Astrocyte (in vitro differentiated cells and primary cell): ENCODE measurements at regions not wholly inside any gene's neighbourhood (a gene's known extent, or its start where the extent isn't known, plus 50 kb on each side); places are given as distances from the start of the nearest gene placed in this dataset.

Experiments
- EZH2 ChIP-seq: IDR thresholded peaks from 2 replicates; pipeline ENCODE4 v1.6.1; 2012; ENCODE audit warnings: mild to moderate bottlenecking, low read length, inconsistent platforms; ENCODE audit not compliant: insufficient read depth
- TF ChIP-seq, protein P1 (sequence below): IDR thresholded peaks from 2 replicates; pipeline ENCODE4 v1.5.1; 2011; ENCODE audit warnings: low read depth, mild to moderate bottlenecking, inconsistent platforms, low read length, moderate library complexity; ENCODE audit not compliant: insufficient read depth

DNA sequence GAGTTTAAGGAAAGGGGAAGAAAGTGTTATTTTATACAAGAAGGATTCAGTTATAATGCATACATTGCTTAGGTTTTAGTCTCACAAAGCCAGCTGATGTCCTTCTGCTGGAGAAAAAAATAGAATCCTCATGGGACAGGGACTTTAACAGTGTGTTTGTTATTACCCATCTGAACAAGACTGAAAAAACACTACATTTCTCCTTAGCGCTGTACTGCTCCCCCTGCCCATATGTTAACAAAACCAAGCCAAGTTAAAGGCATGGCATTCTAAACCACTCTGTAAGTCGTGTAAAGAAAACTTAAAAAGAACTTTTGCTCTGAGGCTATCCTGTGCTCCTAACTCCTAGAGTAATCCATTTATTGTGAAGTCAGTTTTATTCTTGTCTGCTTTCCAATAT, 102.6 kb upstream of the NYAP2 start:
- TF ChIP-seq, protein P1, sequence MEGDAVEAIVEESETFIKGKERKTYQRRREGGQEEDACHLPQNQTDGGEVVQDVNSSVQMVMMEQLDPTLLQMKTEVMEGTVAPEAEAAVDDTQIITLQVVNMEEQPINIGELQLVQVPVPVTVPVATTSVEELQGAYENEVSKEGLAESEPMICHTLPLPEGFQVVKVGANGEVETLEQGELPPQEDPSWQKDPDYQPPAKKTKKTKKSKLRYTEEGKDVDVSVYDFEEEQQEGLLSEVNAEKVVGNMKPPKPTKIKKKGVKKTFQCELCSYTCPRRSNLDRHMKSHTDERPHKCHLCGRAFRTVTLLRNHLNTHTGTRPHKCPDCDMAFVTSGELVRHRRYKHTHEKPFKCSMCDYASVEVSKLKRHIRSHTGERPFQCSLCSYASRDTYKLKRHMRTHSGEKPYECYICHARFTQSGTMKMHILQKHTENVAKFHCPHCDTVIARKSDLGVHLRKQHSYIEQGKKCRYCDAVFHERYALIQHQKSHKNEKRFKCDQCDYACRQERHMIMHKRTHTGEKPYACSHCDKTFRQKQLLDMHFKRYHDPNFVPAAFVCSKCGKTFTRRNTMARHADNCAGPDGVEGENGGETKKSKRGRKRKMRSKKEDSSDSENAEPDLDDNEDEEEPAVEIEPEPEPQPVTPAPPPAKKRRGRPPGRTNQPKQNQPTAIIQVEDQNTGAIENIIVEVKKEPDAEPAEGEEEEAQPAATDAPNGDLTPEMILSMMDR: no peak
- TF ChIP-seq EZH2: no peak
